A673 (cell line): ENCODE measurements at regions not wholly inside any gene's neighbourhood (a gene's known extent, or its start where the extent isn't known, plus 50 kb on each side); places are given as distances from the start of the nearest gene placed in this dataset.

Source experiments
- EZH2 ChIP-seq: fragments of 200-600 bp; sonication (generic); IDR thresholded peaks from 2 replicates; pipeline ENCODE4 v1.6.1; 2017; ENCODE audit warnings: borderline replicate concordance, low read depth, mild to moderate bottlenecking, mixed read lengths, antibody characterized with exemption, low read length; ENCODE audit not compliant: poor library complexity, severe bottlenecking
- TF ChIP-seq, protein P1 (sequence below): fragments of 300-800, 200-600 bp; sonication (generic); conservative IDR thresholded peaks from 2 replicates; pipeline ENCODE4 v1.5.1; 2017; ENCODE audit warnings: low read depth, mild to moderate bottlenecking, antibody characterized with exemption, low read length, moderate library complexity, mixed read lengths

GRCh38 chr10:9824631-9825071, 1193.0 kb upstream of the CELF2 start:
- TF ChIP-seq, protein P1, sequence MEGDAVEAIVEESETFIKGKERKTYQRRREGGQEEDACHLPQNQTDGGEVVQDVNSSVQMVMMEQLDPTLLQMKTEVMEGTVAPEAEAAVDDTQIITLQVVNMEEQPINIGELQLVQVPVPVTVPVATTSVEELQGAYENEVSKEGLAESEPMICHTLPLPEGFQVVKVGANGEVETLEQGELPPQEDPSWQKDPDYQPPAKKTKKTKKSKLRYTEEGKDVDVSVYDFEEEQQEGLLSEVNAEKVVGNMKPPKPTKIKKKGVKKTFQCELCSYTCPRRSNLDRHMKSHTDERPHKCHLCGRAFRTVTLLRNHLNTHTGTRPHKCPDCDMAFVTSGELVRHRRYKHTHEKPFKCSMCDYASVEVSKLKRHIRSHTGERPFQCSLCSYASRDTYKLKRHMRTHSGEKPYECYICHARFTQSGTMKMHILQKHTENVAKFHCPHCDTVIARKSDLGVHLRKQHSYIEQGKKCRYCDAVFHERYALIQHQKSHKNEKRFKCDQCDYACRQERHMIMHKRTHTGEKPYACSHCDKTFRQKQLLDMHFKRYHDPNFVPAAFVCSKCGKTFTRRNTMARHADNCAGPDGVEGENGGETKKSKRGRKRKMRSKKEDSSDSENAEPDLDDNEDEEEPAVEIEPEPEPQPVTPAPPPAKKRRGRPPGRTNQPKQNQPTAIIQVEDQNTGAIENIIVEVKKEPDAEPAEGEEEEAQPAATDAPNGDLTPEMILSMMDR: no peak
- TF ChIP-seq EZH2: no peak
